GM19438 (cell line): ENCODE measurements at regions not wholly inside any gene's neighbourhood (a gene's known extent, or its start where the extent isn't known, plus 50 kb on each side); places are given as distances from the start of the nearest gene placed in this dataset.
"Not testable (repeated sequence)": the region's sequence is repeated elsewhere in the genome, so short reads cannot be mapped to it uniquely, and the experiment has no call there.

ENCODE experiments used
- ATAC-seq: cut with Tn5 transposase; IDR thresholded peaks from one replicate; pipeline ENCODE4 v1.9.1; 2021; ENCODE audit warnings: low read depth; ENCODE audit not compliant: unreplicated experiment

DNA sequence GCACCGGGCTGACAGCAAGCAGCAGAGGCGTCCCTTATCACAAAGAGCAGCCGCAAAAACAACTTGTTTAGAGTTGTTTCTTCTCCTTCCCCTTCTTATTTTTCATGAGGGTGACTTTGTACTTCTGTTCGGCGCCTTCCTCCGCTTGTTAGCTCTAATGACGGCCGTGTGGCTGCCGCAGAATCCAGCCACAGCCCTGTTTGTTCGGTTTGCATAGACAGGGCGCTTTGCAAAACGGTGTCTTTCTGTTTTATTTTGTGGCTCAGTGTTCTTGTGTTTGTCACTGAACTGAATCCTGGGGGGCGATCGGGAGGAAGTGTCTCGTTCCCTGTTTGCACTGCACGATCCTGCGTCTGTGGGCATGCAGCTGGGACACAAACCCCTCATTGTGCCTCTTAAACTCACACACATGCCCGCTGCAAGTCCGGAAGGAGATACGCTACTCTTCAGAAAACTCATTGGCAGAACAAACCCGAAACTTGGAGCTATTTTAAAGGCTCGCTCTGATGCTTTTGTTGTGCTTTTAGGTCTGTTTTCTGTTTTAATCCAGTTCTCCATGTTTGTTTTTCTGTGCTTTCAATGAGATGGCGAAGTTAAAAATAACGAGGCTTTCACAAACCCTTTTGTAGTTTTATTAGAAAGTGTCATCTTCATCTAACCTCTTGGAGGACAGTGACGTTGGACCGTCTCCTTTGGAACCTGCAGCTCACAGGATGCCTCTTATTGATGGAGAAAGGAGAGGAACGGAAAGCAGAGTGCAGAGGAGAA, 213.9 kb downstream of the IRX2 start:
- no peak for ATAC-seq

DNA sequence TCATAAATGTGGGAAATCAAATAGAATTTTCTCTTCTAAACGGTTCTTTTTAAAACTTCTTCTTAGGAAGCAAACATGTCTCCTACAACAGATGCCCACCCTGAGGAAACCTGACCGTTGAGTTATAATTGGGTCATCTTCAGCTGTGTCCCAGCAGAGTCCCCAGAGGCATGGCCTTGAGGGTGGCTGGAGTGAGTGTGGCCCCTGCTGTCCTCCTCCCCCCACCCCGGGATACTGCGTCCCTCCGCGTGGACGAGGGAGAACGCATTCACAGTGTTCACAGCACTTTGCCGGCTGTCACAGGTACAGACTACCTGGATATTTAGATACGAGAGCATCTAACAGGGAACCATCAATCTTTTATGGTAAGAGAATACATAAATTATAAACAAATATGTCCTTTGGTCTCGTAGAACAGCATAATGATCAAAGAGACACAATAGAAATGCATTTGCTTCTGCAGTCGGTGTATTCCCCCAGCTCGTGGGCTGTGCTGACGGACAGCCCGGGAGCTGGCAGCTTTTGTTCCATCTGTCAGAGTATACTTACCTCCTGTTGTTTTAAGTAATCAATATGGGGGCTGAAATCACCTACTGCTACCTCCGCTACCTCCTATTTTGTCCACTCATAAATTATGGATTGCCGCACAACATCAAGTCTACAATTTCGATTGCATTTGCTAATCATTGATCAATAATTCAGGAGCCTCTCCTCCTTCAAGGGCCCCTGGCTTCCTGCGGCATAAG, 214.7 kb downstream of the IRX2 start:
- ATAC-seq = no peak

DNA sequence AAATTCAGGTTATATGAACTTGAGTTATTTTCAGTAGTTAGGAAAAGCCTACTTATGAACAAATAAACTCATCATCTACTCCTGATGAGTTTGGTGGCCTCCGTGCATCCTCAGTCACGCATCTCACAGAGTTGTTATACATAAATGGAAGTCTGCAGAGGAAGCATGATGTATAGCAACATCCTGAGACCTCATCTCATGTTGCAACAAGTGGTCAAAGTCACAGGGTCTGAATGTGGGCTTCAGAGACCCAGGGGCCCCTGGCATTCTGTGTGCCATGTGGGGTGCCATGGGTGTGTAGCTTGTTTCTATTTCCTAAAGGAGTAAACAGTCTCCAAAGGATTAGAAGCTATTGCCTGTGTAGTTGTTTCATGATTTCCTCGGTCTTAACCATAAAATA, 216.5 kb downstream of the IRX2 start:
- ATAC-seq = no peak

DNA sequence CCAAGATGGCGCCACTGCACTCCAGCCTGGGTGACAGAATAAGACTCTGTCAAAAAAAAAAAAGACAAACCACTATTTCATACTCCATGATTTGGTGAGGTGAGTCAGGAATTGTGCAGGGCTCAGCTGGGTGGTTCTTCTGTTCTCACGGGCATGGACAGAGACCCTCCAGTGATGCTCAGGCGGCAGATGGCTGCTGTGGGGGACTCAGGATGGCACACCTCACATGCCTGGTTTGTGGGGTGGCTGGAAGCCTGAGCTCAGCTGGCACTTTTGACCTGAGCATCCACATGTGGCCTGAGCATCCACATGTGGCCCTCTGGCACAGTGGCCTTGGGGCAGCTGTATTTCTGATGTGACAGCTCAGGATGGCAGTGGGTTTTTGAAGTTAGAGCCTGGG, 217.2 kb downstream of the IRX2 start:
- ATAC-seq = no peak

DNA sequence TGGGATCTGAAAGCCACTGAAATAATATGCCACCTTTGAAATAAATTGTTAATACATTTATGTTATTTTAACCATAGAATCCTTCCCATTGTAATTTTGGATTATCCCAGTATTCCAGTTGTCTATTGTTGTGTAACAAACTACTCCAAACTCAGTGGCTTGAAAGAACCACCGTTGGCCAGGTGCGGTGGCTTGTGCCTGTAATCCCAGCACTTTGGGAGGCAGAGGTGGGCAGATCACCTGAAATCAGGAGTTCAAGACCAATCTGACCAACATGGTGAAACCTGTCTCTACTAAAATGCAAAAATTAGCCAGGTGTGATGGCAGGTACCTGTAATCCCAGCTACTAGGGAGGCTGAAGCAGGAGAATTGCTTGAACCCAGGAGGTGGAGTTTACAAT, 217.6 kb downstream of the IRX2 start:
- not testable (repeated sequence) for ATAC-seq

DNA sequence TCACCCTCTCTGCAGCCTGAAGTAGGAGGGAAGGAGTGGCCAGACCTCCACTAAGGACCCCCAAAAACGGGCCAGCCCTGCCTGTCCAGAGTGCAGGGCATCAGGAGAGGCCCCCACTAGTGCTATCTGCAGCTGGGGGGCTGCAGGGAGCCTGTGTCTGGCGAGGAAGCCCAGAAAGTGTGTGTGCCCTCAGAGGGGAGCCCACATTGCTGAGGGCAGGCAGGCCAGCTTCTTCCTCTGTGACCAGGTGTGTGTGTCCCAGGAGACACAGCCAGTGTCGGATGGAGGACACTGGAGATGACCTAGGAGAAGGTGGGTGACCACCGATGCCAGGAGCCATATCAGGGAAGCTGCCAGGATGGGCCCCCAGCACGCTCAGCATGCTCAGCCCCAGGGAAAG, 218.7 kb downstream of the IRX2 start:
- no peak for ATAC-seq

DNA sequence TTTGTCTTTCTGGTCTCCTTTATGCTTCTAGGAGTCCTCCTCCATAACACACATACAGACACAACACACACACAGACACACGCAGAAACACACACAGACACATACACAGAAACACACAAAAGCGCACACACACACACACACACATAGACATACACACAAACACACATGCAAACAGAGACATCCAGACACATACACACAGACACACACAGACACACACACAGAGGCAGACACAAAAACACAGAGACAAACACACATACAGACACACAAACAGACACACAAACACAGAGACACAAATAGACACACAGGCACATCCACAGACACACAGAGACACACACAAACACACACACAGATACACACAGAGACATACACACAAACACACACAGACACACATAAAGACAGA, 220.2 kb downstream of the IRX2 start:
- no peak for ATAC-seq

DNA sequence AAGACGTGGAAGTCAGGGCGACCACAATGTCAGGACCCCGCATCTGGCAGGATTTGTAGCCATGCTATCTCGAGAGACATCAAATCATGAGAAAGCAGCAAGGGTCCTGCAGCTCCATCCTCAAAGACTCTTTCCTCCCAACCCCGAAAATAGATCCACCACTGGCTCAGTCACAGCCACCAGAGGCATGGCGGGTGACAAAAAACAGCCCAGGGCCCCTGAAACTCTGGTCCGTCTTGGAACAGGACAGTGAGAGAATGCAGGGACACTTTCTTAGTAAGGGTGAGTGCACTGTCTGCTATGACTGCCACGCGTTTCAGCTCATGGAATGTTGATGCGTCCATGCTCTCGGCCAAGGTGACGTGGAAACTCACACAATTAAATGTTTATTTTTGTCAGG, 220.9 kb downstream of the IRX2 start:
- no peak for ATAC-seq

DNA sequence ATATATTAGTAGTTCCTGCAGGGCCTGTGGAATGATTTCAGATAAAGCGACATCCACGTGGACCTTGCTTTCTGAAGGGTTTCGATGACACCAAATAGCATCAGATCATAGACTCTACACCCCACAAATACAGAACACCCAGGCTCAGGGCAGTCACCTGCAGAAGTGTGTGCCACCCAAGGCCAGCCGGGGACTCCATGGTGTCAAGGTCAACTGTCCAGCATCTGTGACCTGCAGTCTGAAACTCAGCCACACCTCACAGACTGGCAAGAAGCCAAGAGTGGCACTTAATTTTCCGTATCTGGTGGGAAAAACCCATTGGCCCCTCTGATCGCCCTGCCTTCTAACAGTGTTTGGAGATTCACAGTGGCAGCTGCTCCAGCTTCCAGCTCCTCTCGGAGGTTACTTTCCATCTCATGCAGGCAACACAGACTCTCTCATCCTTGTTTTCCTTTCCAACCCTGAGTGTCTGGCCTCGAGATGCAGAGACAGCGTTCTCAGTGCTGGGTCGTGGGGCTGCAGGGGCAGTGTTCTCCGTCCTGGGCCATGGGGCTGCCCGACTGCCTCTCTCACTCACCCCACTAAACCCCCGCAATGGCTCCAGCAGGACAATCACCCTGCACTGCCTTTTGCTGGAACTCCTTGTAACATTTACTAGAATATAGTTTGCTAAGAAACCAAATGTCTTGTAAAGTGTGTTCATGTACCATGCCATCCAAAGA, 221.9 kb downstream of the IRX2 start:
- no peak for ATAC-seq

DNA sequence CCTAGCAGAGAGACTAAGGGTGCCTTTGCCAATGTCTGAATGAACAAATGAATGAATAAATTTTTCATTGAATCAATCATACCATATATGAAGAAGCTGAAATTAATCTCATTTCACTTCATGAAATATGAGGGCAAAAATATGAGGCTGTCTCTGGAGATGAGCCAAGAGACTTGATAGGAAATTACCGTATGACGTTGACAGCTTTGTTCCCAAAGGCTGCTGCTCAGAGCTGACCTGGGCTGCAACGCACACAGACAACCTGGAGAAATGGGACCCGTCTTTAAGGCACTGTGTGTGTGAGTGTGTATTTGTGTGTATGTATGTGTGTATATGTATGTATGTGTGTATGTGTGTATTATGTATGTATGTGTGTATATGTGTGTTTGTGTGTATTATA, 226.1 kb downstream of the IRX2 start:
- no peak for ATAC-seq

DNA sequence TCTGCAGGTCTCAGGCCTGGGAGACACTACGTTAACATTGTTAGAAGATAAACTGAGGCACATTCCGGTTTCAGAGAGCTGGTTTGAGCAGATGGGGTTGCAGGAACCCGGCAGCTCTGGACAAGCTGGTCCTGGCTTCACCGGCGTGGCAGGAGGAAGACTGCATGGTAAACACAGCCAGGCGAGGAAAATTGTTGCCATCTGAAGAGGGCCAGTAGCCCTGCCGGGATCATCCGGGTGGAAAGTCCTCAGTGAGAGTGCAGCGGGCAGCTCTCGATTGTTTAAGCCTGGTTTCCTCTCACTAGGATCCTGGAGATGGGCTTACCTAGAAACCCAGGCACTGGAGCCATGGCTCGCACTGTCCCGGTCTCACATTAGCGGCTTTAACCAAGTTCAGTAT, 226.9 kb downstream of the IRX2 start:
- no peak for ATAC-seq

DNA sequence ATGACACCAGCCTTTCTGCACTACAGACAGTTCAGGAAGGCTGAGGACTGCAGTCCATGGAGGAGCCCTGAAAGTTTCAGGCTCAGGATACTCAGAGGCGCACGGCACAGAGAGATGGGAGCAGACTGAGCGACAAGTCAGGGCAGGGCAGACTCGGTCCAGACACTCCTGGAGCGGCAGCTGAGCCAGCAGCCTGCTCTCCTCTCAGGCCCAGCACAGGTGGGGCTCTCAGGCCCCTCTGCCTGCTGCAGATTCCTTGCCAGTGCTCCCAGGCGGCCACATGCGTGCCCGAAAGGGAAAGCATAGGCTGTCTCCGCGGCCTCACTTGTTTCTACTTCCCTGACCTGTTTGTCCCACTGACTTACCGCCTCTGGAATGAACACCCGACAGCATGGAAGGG, 228.3 kb downstream of the IRX2 start:
- ATAC-seq = no peak

DNA sequence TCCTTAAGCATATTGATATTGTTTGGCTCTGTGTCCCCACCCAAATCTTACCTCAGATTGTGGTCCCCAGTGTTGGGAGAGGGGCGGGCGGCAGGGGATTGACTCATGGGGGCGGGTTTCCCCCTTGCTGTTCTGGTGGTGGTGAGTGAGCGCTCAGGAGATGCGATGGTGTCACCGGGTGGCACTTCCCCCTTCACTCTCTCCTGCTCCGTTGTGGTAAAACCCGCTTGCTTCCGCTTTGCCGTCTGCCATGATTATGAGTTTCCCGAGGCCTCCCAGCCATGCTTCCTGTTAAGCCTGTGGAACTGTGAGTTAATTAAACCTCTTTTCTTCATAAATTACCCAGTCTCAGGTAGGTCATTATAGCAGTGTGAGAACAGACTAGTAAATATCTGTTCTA, 229.1 kb downstream of the IRX2 start:
- ATAC-seq = no peak

DNA sequence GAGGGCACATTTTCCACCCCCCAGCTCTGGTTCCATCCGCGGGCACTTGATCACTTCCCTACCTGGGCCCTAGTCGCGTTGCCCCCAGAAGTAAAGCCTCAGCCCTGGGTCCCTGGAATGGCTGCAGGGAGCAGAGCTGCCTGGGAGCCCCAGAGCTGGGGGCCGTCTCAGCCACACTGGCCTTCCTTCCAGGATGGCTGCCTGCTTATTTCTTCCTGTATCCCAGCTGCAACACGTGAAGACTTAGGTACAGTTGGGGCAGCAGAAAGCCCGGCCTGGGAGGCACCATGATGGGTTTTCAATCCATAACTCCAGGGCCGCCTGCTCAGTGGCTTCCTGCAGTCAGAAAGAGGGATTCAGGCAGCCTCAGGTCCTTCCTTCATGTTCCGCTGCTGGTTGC, 232.3 kb downstream of the IRX2 start:
- no peak for ATAC-seq

DNA sequence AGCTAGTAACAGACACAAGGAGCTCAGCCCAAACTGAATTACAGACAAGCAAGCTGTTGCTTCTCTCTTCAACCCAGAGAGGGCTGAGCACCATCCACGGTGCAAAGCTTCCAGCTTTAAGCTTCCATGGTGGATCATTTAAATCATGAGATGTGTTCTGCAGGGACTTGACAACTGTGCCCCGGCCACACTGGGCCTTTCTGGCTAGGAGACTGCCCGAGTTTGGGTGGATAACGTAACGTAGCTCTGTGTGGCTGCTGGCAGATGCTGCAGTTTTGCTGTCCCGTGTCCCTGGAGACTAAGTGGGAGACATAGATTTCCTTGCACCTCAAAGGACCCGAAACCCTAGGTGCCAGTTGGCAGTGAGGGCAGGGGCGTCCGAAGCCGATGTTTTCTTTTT, 234.0 kb downstream of the IRX2 start:
- no peak for ATAC-seq

DNA sequence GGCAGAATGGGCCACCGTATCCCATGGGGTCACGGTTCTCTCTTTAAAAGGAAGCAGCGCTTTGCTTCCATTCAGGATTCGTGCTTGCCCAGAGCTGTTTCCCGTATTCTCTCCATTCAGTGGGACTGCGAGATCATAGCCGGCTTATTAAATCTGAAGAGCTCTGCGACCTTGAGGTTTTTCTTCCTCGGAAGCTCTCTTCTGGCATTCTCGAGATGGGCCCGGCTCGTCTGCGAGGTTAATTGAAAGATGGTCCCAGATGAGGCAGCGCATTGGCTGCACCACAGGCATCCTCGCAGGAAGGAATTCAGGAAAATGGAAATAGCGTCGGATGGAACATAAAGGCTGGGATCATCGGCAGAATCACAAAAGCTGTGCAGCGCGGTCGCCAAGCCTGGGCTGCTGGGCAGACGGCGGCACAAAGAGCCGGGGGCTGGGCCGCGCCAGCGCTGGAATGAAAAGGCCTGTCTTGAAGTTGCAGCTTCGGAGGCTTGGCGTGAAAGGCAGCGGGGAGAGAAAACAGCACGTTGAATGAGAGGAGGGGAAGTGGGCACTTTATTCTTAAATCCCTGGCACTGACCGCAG, 236.2 kb downstream of the IRX2 start:
- ATAC-seq = no peak

DNA sequence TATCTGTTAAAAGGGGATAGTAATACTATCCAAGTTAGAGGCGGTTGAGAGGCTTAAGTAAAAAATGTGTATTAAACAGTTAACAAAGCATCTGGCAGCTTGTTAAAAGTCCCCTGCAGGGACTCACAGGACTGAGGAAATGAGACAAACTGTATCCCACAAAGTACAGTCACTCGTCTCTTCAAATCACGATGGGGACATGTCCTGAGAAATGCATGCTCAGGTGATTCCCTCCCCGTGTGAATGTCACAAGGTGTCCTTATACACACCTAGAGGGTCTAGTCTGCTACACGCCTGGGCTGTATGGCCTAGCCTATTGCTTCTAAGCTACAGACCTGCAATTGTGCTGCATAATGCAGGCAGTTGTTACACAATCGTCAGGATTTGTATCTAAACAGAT, 237.0 kb downstream of the IRX2 start:
- no peak for ATAC-seq

DNA sequence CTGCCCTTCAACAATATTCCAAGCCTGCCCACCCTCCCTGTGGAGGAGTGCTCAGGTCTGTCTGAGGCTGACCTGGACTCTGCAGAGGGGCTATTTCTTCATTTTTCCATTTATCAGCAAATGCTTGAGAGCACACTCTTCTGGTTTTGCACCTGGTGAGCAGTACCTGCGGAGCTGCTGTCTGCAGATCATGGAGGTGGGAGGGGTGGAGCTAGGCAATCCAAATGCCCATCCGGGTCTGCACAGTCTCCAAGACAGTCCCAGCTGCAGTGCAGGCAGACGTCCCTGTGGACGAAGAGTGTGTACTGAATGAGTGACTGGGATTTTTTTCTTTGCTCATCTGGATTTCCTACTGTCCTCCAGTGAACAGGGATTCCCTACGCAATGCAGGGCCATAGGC, 239.8 kb downstream of the IRX2 start:
- no peak for ATAC-seq

DNA sequence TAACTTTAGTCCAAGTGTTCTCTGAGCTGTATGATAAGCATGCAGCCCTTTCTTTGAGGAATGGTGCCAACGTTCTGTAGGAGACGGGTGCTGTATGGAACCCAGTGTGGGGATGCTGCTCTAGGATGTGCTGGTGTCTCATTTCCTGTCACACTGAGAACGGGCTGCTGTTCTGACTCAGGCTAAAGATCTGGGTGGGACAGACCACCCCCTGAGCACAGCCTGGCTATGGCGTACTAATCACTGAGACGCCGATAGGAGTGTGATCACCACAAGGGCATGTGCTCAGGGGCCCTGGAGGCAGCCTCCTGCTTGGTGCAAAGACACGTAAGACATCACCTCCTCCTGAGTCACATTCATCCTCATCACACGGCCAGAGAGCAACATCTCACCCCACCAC, 240.4 kb downstream of the IRX2 start:
- no peak for ATAC-seq

DNA sequence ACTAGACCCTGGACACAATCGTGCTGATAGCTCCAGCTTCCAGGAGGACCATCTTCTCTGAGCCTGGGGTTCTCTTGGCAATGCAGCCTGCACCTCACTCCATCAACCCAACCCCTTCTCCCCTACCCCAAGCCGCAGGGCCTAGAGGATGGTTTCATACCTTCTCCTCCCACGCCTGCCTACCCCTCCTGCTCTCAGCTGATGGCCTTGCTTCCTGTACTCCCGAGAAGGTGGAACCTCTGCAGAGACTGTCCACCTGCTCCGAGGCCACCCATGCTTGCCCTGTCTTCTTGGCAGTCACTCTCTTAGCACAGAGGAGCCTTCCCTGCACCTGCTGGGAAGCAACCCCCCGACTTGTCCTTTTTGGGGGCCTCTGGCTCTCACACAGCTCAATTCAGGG, 241.9 kb downstream of the IRX2 start:
- ATAC-seq = no peak

DNA sequence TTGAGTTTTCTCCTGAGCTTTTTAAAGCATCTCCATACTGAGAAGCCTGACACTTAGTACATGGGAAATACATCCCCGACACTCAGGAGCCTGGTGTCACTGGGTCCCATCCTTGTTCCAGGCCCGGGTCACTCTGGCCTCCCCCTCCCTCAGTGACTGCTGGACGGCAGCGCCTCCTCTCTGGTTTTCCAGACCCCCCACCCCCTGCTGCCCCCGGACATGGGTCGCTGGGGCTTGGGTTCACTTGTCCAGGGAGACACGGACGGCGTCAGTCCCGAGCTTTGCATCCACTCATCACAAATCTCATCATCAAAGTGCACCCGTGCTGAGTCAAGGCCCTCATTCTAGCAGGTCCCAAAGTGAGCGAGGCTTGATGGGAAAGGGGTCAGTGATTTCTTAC, 243.0 kb downstream of the IRX2 start:
- ATAC-seq = no peak
